GM23338 (cell line): ENCODE measurements at regions not wholly inside any gene's neighbourhood (a gene's known extent, or its start where the extent isn't known, plus 50 kb on each side); places are given as distances from the start of the nearest gene placed in this dataset.

Source experiments
- ATAC-seq: fragments of 200-7000 bp; cut with Tn5 transposase; 3 replicates; pipeline ENCODE4 v1.9.1; 2020
- DNase-seq: peaks from one replicate; pipeline ENCODE4 v3.0.0-alpha.2; 2015; ENCODE audit warnings: low spot score
- H2AFZ ChIP-seq: fragments of 200-600 bp; sonication (generic); 2 replicates; pipeline ENCODE4 v1.8.0; 2016; ENCODE audit warnings: antibody characterized with exemption, mild to moderate bottlenecking, moderate library complexity
- H3F3A ChIP-seq: fragments of 200-600 bp; sonication (generic); replicated peaks from 2 replicates; pipeline ENCODE4 v1.8.0; 2017; ENCODE audit warnings: antibody characterized with exemption, mixed run types, low read depth
- H3K27ac ChIP-seq: fragments of 200-600 bp; sonication (generic); 2 replicates; pipeline ENCODE4 v1.6.1; 2016; ENCODE audit warnings: low read depth
- H3K27me3 ChIP-seq: fragments of 200-600 bp; sonication (generic); 2 replicates; pipeline ENCODE4 v1.8.0; 2016; ENCODE audit warnings: mild to moderate bottlenecking, mixed run types, moderate library complexity; ENCODE audit not compliant: insufficient read depth
- H3K36me3 ChIP-seq: fragments of 200-600 bp; sonication (generic); 2 replicates; pipeline ENCODE4 v1.8.0; 2016; ENCODE audit warnings: mild to moderate bottlenecking; ENCODE audit not compliant: insufficient read depth
- H3K4me1 ChIP-seq: fragments of 200-600 bp; sonication (generic); 2 replicates; pipeline ENCODE4 v1.8.0; 2016; ENCODE audit warnings: mild to moderate bottlenecking, moderate library complexity; ENCODE audit not compliant: insufficient read depth
- H3K4me2 ChIP-seq: fragments of 200-600 bp; sonication (generic); 2 replicates; pipeline ENCODE4 v1.7.1; 2017; ENCODE audit warnings: mixed run types
- H3K4me3 ChIP-seq: fragments of 200-600 bp; sonication (generic); 2 replicates; pipeline ENCODE4 v1.6.1; 2016; ENCODE audit warnings: mixed run types
- H3K79me2 ChIP-seq: fragments of 200-600 bp; sonication (generic); replicated peaks from 2 replicates; pipeline ENCODE4 v1.8.0; 2017; ENCODE audit warnings: mild to moderate bottlenecking; ENCODE audit not compliant: insufficient read depth
- H3K9me2 ChIP-seq: fragments of 200-600 bp; sonication (generic); 2 replicates; pipeline ENCODE4 v1.8.0; 2017; ENCODE audit not compliant: insufficient read depth
- H4K20me1 ChIP-seq: fragments of 200-600 bp; sonication (generic); replicated peaks from 2 replicates; pipeline ENCODE4 v1.8.0; 2017; ENCODE audit warnings: mild to moderate bottlenecking; ENCODE audit not compliant: insufficient read depth
- H3K27ac Mint-ChIP-seq: 2 replicates; pipeline ENCODE4 v1.8.0; 2020; ENCODE audit warnings: inconsistent platforms, mild to moderate bottlenecking, moderate library complexity, mixed read lengths
- H3K27me3 Mint-ChIP-seq: 3 replicates; pipeline ENCODE4 v1.8.0; 2022; ENCODE audit warnings: low read depth, mild to moderate bottlenecking, moderate library complexity, mixed read lengths, inconsistent platforms; ENCODE audit not compliant: insufficient read depth, poor library complexity
- H3K36me3 Mint-ChIP-seq: 3 replicates; pipeline ENCODE4 v1.8.0; 2021; ENCODE audit warnings: low read depth, mild to moderate bottlenecking, inconsistent platforms, moderate library complexity, mixed read lengths
- H3K4me1 Mint-ChIP-seq: 3 replicates; pipeline ENCODE4 v1.8.0; 2020; ENCODE audit warnings: mild to moderate bottlenecking, inconsistent platforms, mixed read lengths
- H3K4me3 Mint-ChIP-seq: 3 replicates; pipeline ENCODE4 v1.8.0; 2021; ENCODE audit warnings: moderate library complexity, mild to moderate bottlenecking, inconsistent platforms, mixed read lengths
- H3K9me3 Mint-ChIP-seq: 3 replicates; pipeline ENCODE4 v1.8.0; 2020; ENCODE audit warnings: moderate library complexity, mild to moderate bottlenecking, inconsistent platforms, mixed read lengths
- CREB1 ChIP-seq: fragments of 250-450 bp; sonication (Bioruptor Pico); IDR thresholded peaks from 2 replicates; pipeline ENCODE4 v1.5.0; 2020; ENCODE audit warnings: low read depth, mild to moderate bottlenecking, moderate library complexity
- CTCF ChIP-seq, 2 experiments: fragments of 200-600 bp in 1 of 2; sonication (generic) in 1 of 2; conservative IDR thresholded peaks; 2 replicates each; pipeline versions ENCODE4 v1.5.1 to v1.6.1; 2016 to 2017; ENCODE audit warnings: antibody characterized with exemption in 2 of 2, low read depth in 2 of 2, mild to moderate bottlenecking in 2 of 2, moderate library complexity in 1 of 2
- EZH2phosphoT487 ChIP-seq: fragments of 200-600 bp; sonication (generic); IDR thresholded peaks from one replicate; pipeline ENCODE4 v1.8.1; 2018; ENCODE audit warnings: antibody characterized with exemption; ENCODE audit not compliant: unreplicated experiment
- POLR2AphosphoS5 ChIP-seq: IDR thresholded peaks from 2 replicates; pipeline ENCODE4 v1.6.1; 2016; ENCODE audit warnings: antibody characterized with exemption, low read depth
- STAT1 ChIP-seq: IDR thresholded peaks from one replicate; pipeline ENCODE4 v1.6.1; 2016; ENCODE audit warnings: antibody characterized with exemption; ENCODE audit not compliant: unreplicated experiment
- ZNF114 ChIP-seq: fragments of 250-450 bp; sonication (Bioruptor Pico); IDR thresholded peaks from 2 replicates; pipeline ENCODE4 v1.5.0; 2020; ENCODE audit warnings: mild to moderate bottlenecking, moderate library complexity
- ZNF462 ChIP-seq: fragments of 250-450 bp; sonication (Bioruptor Pico); IDR thresholded peaks from 2 replicates; pipeline ENCODE4 v1.5.0; 2020; ENCODE audit warnings: mild to moderate bottlenecking, moderate library complexity

GRCh38 chr15:93238641-93239040, 149.6 kb upstream of the RGMA start:
- no peaks in the 10 kb centered on the region for H4K20me1 ChIP-seq
- H3K36me3 ChIP-seq, result no peaks in the 10 kb centered on the region
- no peak overlapping the region for H3K27ac Mint-ChIP-seq
- no peak overlapping the region for H3K4me3 Mint-ChIP-seq
- no peak overlapping the region for H3K4me3 ChIP-seq
- peaks cover 12% of the 10 kb centered on the region for H3K4me1 Mint-ChIP-seq
- H3K9me2 ChIP-seq, result no peaks in the 10 kb centered on the region
- no peak for DNase-seq
- H3K27me3 ChIP-seq, result peaks cover 23% of the 10 kb centered on the region
- no peaks in the 10 kb centered on the region; the same call in 2 of the 3 replicates for H3K9me3 Mint-ChIP-seq
- ATAC-seq, result no peak
- H3K36me3 Mint-ChIP-seq, result no peaks in the 10 kb centered on the region; the same call in 2 of the 3 replicates
- H3K27me3 Mint-ChIP-seq, result peaks cover 14% of the 10 kb centered on the region
- H3K27ac ChIP-seq, result no peak overlapping the region
- no peaks in the 10 kb centered on the region for H3K79me2 ChIP-seq
- no peak overlapping the region for H2AFZ ChIP-seq
- H3K4me1 ChIP-seq, result peaks cover 38% of the 10 kb centered on the region
- no peak overlapping the region for H3K4me2 ChIP-seq
- no peak for TF ChIP-seq CTCF (conservative IDR thresholded peaks at IDR 0.05; ENCODE audit: low read depth in 2 of 2)
- TF ChIP-seq EZH2phosphoT487, result no peak
- 0 out of 2 replicates have a peak, but pooled peaks cover 6% of the 10 kb centered on the region for H3F3A ChIP-seq

- Histone ChIP-seq H3K4me1 (peaks cover 27% of the 10 kb centered on the region), H3K9me2 (no peaks in the 10 kb centered on the region), H4K20me1 (no peaks in the 10 kb centered on the region), H3K27me3 (peaks cover 20% of the 10 kb centered on the region), H3K27ac (no peak overlapping the region), H3K79me2 (no peaks in the 10 kb centered on the region), H3K4me2 (peak overlapping the region; percentile 15), H2AFZ (peak overlapping the region; percentile 90; the same call in 1 of the 2 replicates), H3K36me3 (no peaks in the 10 kb centered on the region), H3K4me3 (no peak overlapping the region), H3F3A (0 out of 2 replicates have a peak, but pooled peaks cover 3% of the 10 kb centered on the region)
- Mint-ChIP-seq H3K27ac (no peak overlapping the region; the same call in 1 of the 2 replicates), H3K27me3 (peaks cover 13% of the 10 kb centered on the region), H3K36me3 (no peaks in the 10 kb centered on the region; the same call in 2 of the 3 replicates), H3K4me3 (no peak overlapping the region), H3K9me3 (no peaks in the 10 kb centered on the region; the same call in 2 of the 3 replicates), H3K4me1 (peaks cover 12% of the 10 kb centered on the region)
- ATAC-seq, result peak; percentile 52
- DNase-seq, result peak; percentile 22
- TF ChIP-seq POLR2AphosphoS5 (no peak), STAT1 (no peak), EZH2phosphoT487 (no peak), ZNF462 (CRISPR knock-in tag) (no peak), CREB1 (CRISPR knock-in tag) (no peak), ZNF114 (no peak), CTCF (conservative IDR thresholded peaks at IDR 0.05; ENCODE audit: low read depth in 2 of 2) (no peak)
These were observed 147.1 kb upstream of the RGMA start for GRCh38 chr15:93235926-93236780.
